HCT116 (cell line): ENCODE measurements at regions not wholly inside any gene's neighbourhood (a gene's known extent, or its start where the extent isn't known, plus 50 kb on each side); places are given as distances from the start of the nearest gene placed in this dataset.

Experiments used
- CTCF ChIP-seq, 3 experiments: fragments of 200-600 bp in 1 of 3; sonication (generic) in 1 of 3; IDR thresholded peaks in 2 of 3; conservative IDR thresholded peaks in 1 of 3; 2 replicates each; pipeline ENCODE4 v1.5.1; 2012 to 2017; ENCODE audit warnings: low read depth in 2 of 3, low read length in 2 of 3, antibody characterized with exemption in 1 of 3, borderline replicate concordance in 1 of 3, control low read depth in 1 of 3, mild to moderate bottlenecking in 1 of 3, mixed read lengths in 1 of 3, mixed run types in 1 of 3, moderate library complexity in 1 of 3; ENCODE audit not compliant: insufficient read depth in 1 of 3
- EGR1 ChIP-seq: IDR thresholded peaks from 2 replicates; pipeline ENCODE4 v1.6.1; 2012; ENCODE audit warnings: low read depth
- ELF1 ChIP-seq: IDR thresholded peaks from 2 replicates; pipeline ENCODE4 v1.6.1; 2012; ENCODE audit warnings: low read depth, borderline replicate concordance
- ZFX ChIP-seq: fragments of 450-650 bp; IDR thresholded peaks from 2 replicates; pipeline ENCODE4 v1.6.1; 2017

DNA sequence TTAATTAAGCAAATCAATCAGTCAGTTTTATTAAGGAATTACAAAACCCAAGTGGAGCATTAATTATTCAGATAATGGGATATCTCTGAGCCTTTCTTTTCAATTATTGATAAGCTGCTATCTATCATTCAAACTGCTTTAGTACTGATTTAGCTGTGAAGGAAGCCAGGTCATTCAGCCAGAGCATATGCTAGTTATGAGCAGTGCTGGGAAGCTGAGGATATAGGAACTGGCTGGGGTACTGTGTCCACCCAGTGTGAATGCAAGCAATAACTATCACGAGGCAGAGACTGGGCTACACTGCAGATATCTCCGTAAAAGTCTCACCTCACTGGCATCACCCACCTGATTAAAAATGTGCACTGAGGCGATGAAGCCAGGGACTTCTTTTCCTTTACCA, 496.7 kb upstream of the PIK3C3 start:
- TF ChIP-seq ZFX (no peak), CTCF (IDR thresholded peaks at IDR 0.05 in 2 of 3, conservative IDR thresholded peaks at IDR 0.05 in 1 of 3; ENCODE audit: borderline replicate concordance in 1 of 3, insufficient read depth in 1 of 3, low read depth in 2 of 3, low read length in 2 of 3) (no peak), EGR1 (no peak), ELF1 (no peak)
